Activated CD4-positive, alpha-beta memory T cell treated with anti-CD3 and anti-CD28 coated beads, Interleukin-2, amount 10 ng/mL, durations not matched to agents 7 days and 5 days (primary cell): ENCODE measurements at regions not wholly inside any gene's neighbourhood (a gene's known extent, or its start where the extent isn't known, plus 50 kb on each side); places are given as distances from the start of the nearest gene placed in this dataset.

ENCODE experiments used
- CTCF ChIA-PET: fragments of 350-600 bp; sonication (Branson Sonifier 250); formaldehyde crosslinking; loops from one replicate; lab custom pipeline; 2021; ENCODE audit warnings: antibody characterized with exemption, inconsistent platforms; lab: Charles Lee
- POLR2A ChIA-PET: fragments of 350-600 bp; sonication (Branson Sonifier 250); formaldehyde crosslinking; loops from one replicate; lab custom pipeline; 2021; ENCODE audit warnings: antibody characterized with exemption; lab: Charles Lee
- DNase-seq: peaks from one replicate; pipeline ENCODE4 v3.0.0-alpha.2; 2020
- H3K27ac Mint-ChIP-seq: one replicate; pipeline ENCODE4 v1.8.0; 2021; ENCODE audit warnings: mild to moderate bottlenecking, mixed read lengths
- H3K27me3 Mint-ChIP-seq: one replicate; pipeline ENCODE4 v1.8.0; 2021; ENCODE audit warnings: mixed read lengths
- H3K36me3 Mint-ChIP-seq: one replicate; pipeline ENCODE4 v1.8.0; 2021; ENCODE audit warnings: low read depth, mixed read lengths
- H3K4me1 Mint-ChIP-seq: one replicate; pipeline ENCODE4 v1.8.0; 2021; ENCODE audit warnings: mixed read lengths
- H3K4me3 Mint-ChIP-seq: one replicate; pipeline ENCODE4 v1.8.0; 2021; ENCODE audit warnings: mild to moderate bottlenecking, mixed read lengths
- H3K9me3 Mint-ChIP-seq: one replicate; pipeline ENCODE4 v1.8.0; 2021; ENCODE audit warnings: mixed read lengths

DNA sequence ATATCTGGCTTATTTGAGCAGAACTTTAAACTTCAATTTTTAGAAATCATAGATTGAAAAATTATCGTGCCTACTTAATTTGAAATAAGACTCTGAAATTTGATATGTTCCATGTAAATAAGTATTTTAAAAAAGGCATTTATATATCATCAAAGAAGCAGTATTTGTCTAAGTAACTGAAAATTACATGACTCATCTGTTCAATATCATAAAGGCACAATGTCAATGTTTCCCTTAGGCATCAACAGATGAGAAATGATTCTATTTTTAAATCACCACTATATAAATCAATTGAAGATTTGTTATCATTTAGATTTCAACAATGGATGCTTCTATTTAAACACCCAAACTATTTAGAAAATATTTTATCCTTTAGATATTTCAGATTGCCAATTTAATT, 142.9 kb upstream of the POU5F2 start:
- H3K9me3 Mint-ChIP-seq = no peaks in the 10 kb centered on the region
- no peak for DNase-seq
- ChIA-PET POLR2A (no interaction called here), CTCF (no interaction called here)
- H3K27me3 Mint-ChIP-seq = no peaks in the 10 kb centered on the region
- H3K36me3 Mint-ChIP-seq = no peaks in the 10 kb centered on the region
- H3K4me3 Mint-ChIP-seq = no peak overlapping the region
- H3K27ac Mint-ChIP-seq = no peak overlapping the region
- peaks cover 5% of the 10 kb centered on the region for H3K4me1 Mint-ChIP-seq

DNA sequence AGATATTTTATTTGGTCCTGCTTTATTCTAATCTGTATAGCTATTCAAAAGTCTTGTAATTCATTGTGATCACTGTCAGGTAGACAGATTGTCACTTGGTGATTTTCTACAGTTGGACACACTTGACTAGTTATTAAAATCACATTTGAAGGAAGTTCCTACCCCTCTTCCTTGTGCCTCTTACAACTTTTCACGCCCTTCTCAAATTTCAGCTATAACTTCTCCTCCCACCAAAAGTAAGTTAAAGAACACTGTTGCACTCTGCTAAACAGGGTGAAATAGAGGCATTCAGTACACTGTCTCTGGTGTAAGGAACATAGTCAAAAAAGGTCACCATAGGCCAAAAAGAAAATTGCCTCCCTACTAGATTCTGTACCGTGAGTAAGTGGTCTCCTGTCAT, 142.1 kb upstream of the POU5F2 start:
- Mint-ChIP-seq H3K4me1 (peaks cover 5% of the 10 kb centered on the region), H3K4me3 (no peak overlapping the region), H3K36me3 (no peaks in the 10 kb centered on the region), H3K9me3 (no peaks in the 10 kb centered on the region), H3K27me3 (no peaks in the 10 kb centered on the region), H3K27ac (no peak overlapping the region)
- DNase-seq = no peak
- CTCF ChIA-PET = no interaction called here
- POLR2A ChIA-PET = no interaction called here

DNA sequence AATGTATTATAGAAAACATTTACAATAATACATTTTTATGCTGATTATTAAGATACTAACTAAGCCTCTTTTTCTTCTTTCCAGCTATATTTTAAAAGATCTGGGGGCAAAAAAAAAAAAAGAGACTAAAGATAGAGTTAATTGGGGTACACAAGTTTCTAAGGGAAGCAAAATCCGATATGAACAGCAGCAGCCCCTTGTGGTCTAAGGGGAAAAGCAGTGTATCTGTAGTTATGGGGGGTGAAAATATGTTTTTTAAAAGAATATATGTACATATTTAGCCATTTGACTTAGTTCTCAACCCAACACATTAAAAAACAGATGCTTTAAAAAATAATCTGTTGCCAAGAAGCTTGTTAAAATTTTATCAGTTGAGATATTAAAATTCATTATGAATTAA, 134.3 kb upstream of the POU5F2 start:
- H3K4me1 Mint-ChIP-seq = peaks cover 12% of the 10 kb centered on the region
- no peak overlapping the region for H3K4me3 Mint-ChIP-seq
- H3K27ac Mint-ChIP-seq = no peak overlapping the region
- ChIA-PET CTCF (no interaction called here), POLR2A (no interaction called here)
- no peaks in the 10 kb centered on the region for H3K36me3 Mint-ChIP-seq
- H3K9me3 Mint-ChIP-seq = no peaks in the 10 kb centered on the region
- no peak for DNase-seq
- no peaks in the 10 kb centered on the region for H3K27me3 Mint-ChIP-seq

DNA sequence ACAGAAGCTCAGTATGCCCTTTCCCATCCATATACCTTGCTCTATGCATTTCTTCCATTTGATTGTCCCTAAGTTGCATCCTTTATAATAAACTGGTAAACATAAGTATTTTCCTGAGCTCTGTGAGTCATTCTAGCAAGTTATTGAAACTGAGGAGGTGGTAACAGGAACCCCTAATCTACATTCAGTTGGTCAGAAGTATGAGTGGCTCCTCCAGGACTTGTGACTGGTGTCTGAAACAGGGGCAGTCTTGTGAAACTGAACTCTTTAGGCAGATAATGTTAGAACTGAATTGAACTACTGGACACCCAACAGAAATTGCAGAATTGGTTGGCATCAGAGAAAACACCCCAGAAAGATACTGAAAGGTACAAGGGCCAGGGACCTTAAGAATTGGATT, 133.1 kb upstream of the POU5F2 start:
- H3K27ac Mint-ChIP-seq = no peak overlapping the region
- no peak overlapping the region for H3K4me3 Mint-ChIP-seq
- H3K4me1 Mint-ChIP-seq = peaks cover 12% of the 10 kb centered on the region
- H3K9me3 Mint-ChIP-seq = no peaks in the 10 kb centered on the region
- H3K36me3 Mint-ChIP-seq = no peaks in the 10 kb centered on the region
- POLR2A ChIA-PET = no interaction called here
- H3K27me3 Mint-ChIP-seq = no peaks in the 10 kb centered on the region
- no peak for DNase-seq
- CTCF ChIA-PET = no interaction called here

DNA sequence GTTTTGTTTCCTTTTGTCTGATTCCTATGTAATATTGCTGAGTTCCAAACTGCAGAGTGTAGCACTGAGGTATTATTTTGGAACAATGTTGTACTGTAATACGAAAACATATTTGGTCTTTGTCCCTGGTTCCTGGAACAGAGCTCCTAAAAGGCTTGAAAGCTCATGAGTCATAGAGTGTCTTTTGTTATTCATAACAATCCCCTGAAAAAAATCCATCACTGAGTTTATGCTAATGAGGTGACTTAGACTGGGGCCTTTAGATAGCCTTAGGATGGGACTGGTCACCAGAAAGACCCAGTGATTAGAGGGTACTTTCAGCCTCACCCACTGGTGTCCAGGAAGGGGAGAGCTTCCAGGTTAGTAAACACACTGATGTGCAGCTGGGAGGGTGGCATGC, 132.7 kb upstream of the POU5F2 start:
- H3K27ac Mint-ChIP-seq = no peak overlapping the region
- peaks cover 12% of the 10 kb centered on the region for H3K4me1 Mint-ChIP-seq
- no peaks in the 10 kb centered on the region for H3K9me3 Mint-ChIP-seq
- H3K4me3 Mint-ChIP-seq = no peak overlapping the region
- H3K36me3 Mint-ChIP-seq = no peaks in the 10 kb centered on the region
- ChIA-PET POLR2A (no interaction called here), CTCF (no interaction called here)
- no peak for DNase-seq
- no peaks in the 10 kb centered on the region for H3K27me3 Mint-ChIP-seq

GRCh38 chr5:93873211-93873736, 131.9 kb upstream of the POU5F2 start:
- no peak for DNase-seq
- H3K27ac Mint-ChIP-seq = no peak overlapping the region
- no peaks in the 10 kb centered on the region for H3K36me3 Mint-ChIP-seq
- POLR2A ChIA-PET = no interaction called here
- no peaks in the 10 kb centered on the region for H3K27me3 Mint-ChIP-seq
- H3K4me3 Mint-ChIP-seq = no peak overlapping the region
- CTCF ChIA-PET = no interaction called here
- peaks cover 12% of the 10 kb centered on the region for H3K4me1 Mint-ChIP-seq
- no peaks in the 10 kb centered on the region for H3K9me3 Mint-ChIP-seq

GRCh38 chr5:93870649-93871048, 129.2 kb upstream of the POU5F2 start:
- Mint-ChIP-seq H3K27ac (no peak overlapping the region), H3K9me3 (no peaks in the 10 kb centered on the region), H3K27me3 (no peaks in the 10 kb centered on the region), H3K36me3 (no peaks in the 10 kb centered on the region), H3K4me3 (no peak overlapping the region), H3K4me1 (peaks cover 12% of the 10 kb centered on the region)
- CTCF ChIA-PET = interaction anchor here (1.3 kb wide), 1 partner anchor 867 kb away, joined by 3 read pairs; no protein-coding TSS in a partner anchor
- no peak for DNase-seq
- POLR2A ChIA-PET = no interaction called here

GRCh38 chr5:93868851-93869250, 127.5 kb upstream of the POU5F2 start:
- no peaks in the 10 kb centered on the region for H3K27me3 Mint-ChIP-seq
- no peak overlapping the region for H3K27ac Mint-ChIP-seq
- ChIA-PET CTCF (no interaction called here), POLR2A (no interaction called here)
- no peak overlapping the region for H3K4me3 Mint-ChIP-seq
- DNase-seq = no peak
- H3K9me3 Mint-ChIP-seq = no peaks in the 10 kb centered on the region
- no peaks in the 10 kb centered on the region for H3K36me3 Mint-ChIP-seq
- H3K4me1 Mint-ChIP-seq = peaks cover 4% of the 10 kb centered on the region

- CTCF ChIA-PET = no interaction called here
- no peak for DNase-seq
- H3K9me3 Mint-ChIP-seq = peaks cover 3% of the 10 kb centered on the region
Measured at GRCh38 chr5:93850311-93850710, 108.9 kb upstream of the POU5F2 start.

DNA sequence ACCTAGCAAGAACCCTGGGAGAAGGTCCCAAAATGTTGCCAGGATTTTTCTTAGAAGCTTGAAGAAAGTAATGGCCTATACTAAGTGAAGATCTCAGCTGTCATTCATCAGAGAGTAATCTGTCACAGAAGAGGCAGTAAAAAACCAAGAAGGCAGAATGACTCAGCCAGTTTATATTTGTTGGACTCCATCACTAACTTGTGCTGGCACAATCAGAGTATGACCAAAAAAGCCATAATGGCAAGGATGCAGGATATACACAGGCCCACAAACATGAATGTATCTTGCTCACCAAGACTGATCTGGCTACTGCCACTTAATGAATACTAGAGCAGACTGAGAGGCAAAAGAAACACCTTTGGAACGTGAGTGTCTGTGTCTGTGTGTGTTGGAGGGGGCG, 104.0 kb upstream of the POU5F2 start:
- peaks cover 18% of the 10 kb centered on the region for H3K9me3 Mint-ChIP-seq
- no peak overlapping the region for H3K27ac Mint-ChIP-seq
- H3K4me1 Mint-ChIP-seq = no peaks in the 10 kb centered on the region
- no peaks in the 10 kb centered on the region for H3K27me3 Mint-ChIP-seq
- ChIA-PET POLR2A (no interaction called here), CTCF (interaction anchor here (1.2 kb wide), 1 partner anchor 44 kb away, joined by 3 read pairs; no protein-coding TSS in a partner anchor)
- DNase-seq = no peak
- H3K4me3 Mint-ChIP-seq = no peak overlapping the region
- H3K36me3 Mint-ChIP-seq = peaks cover 13% of the 10 kb centered on the region

More at GRCh38 chr5:93850311-93850710, 108.9 kb upstream of the POU5F2 start:
- Mint-ChIP-seq H3K4me1 (no peaks in the 10 kb centered on the region), H3K27me3 (no peaks in the 10 kb centered on the region), H3K36me3 (no peaks in the 10 kb centered on the region), H3K4me3 (no peak overlapping the region), H3K27ac (no peak overlapping the region)
- POLR2A ChIA-PET = no interaction called here

DNA sequence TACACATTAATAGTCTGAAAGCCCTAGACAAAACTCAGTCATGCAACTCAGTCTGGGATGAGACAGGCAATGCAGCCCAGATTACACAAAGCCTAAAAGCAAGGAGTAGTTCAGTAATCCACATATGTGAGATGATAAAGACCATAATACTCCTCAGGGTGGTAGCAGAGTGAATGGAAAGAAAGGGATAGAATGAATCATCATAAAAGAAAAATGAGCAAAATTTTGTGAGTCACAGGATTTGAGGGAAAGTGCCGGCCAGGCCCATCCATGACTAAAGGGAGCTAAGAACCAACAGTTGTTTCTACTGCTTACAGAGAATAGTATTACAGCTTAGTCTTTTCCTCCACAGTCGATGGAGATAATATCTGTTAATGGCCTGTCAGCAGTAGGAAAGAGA, 90.0 kb upstream of the POU5F2 start:
- H3K27me3 Mint-ChIP-seq = no peaks in the 10 kb centered on the region
- H3K4me1 Mint-ChIP-seq = no peaks in the 10 kb centered on the region
- H3K36me3 Mint-ChIP-seq = peaks cover 5% of the 10 kb centered on the region
- H3K27ac Mint-ChIP-seq = no peak overlapping the region
- POLR2A ChIA-PET = no interaction called here
- H3K4me3 Mint-ChIP-seq = no peak overlapping the region
- DNase-seq = no peak
- no peaks in the 10 kb centered on the region for H3K9me3 Mint-ChIP-seq
- CTCF ChIA-PET = no interaction called here

- no peak for DNase-seq
- Mint-ChIP-seq H3K27ac (no peak overlapping the region), H3K36me3 (peaks cover 5% of the 10 kb centered on the region), H3K4me1 (no peaks in the 10 kb centered on the region), H3K27me3 (no peaks in the 10 kb centered on the region), H3K9me3 (no peaks in the 10 kb centered on the region), H3K4me3 (no peak overlapping the region)
- CTCF ChIA-PET = no interaction called here
- POLR2A ChIA-PET = no interaction called here
Measured at GRCh38 chr5:93830893-93831292, 89.5 kb upstream of the POU5F2 start.

- Mint-ChIP-seq H3K9me3 (no peaks in the 10 kb centered on the region), H3K27me3 (no peaks in the 10 kb centered on the region), H3K27ac (no peak overlapping the region), H3K36me3 (peaks cover 5% of the 10 kb centered on the region), H3K4me1 (no peaks in the 10 kb centered on the region), H3K4me3 (no peak overlapping the region)
- DNase-seq = no peak
- POLR2A ChIA-PET = no interaction called here
- CTCF ChIA-PET = no interaction called here
Measured at GRCh38 chr5:93829346-93829745, 87.9 kb upstream of the POU5F2 start.

DNA sequence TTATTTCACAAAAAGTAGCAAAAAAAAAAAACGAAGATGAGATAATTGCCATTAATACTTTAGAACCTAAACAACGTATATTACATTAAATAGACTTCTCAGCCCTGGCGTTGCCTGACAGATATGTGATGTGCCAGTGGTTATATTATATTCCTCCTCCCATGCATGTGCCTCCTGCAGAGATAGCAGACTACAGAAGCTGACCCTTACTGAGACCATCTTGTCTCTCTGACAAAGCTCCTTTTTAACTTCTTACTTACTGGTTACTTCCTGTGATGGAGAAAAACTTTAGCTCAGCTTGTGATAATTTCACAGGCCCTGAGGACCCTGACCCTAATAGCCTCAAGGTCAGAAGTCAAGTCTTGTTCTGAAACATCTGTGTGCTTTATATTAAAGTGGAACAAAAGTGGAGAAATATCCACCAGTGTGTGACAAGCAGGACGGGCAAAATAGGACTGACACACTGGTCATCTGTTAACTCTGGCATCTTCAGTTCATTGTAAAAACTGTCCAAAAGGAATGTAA, 80.6 kb upstream of the POU5F2 start:
- POLR2A ChIA-PET = no interaction called here
- H3K4me1 Mint-ChIP-seq = no peaks in the 10 kb centered on the region
- peaks cover 6% of the 10 kb centered on the region for H3K36me3 Mint-ChIP-seq
- H3K4me3 Mint-ChIP-seq = no peak overlapping the region
- H3K9me3 Mint-ChIP-seq = no peaks in the 10 kb centered on the region
- DNase-seq = no peak
- CTCF ChIA-PET = no interaction called here
- H3K27me3 Mint-ChIP-seq = no peaks in the 10 kb centered on the region
- H3K27ac Mint-ChIP-seq = no peak overlapping the region
